K562 (cell line): ENCODE measurements at regions not wholly inside any gene's neighbourhood (a gene's known extent, or its start where the extent isn't known, plus 50 kb on each side); places are given as distances from the start of the nearest gene placed in this dataset.

Experiments used
- ATAC-seq: fragments of 200-7000 bp; cut with Tn5 transposase; 3 replicates; pipeline ENCODE4 v1.9.1; 2020; ENCODE audit warnings: moderate library complexity
- BruUV-seq: library from RNA; stranded (reverse); fragments of 400-500 nt; replicated peaks from 2 replicates; lab custom pipeline; 2021; lab: Mats Ljungman, UMichigan
- CTCF ChIA-PET: fragments of 300-600 bp; formaldehyde crosslinking; extraction: SDS; loops from one replicate; lab custom pipeline; 2021; ENCODE audit warnings: low intra/inter-chr PET ratio; lab: Yijun Ruan, JAX
- POLR2A ChIA-PET: fragments of 300-600, 350-650 bp; sonication (Branson Sonifier 250); formaldehyde crosslinking; extraction: SDS; loops from one replicate; lab custom pipeline; 2021; ENCODE audit warnings: antibody characterized with exemption, inconsistent platforms; lab: Yijun Ruan, JAX
- DNase-seq, 4 experiments: peaks; one replicate each; pipeline versions ENCODE4 v3.0.0 to v3.0.0-alpha.2; 2011 to 2018; ENCODE audit warnings: low spot score in 3 of 4, mixed read lengths in 3 of 4; ENCODE audit errors: extremely low read depth in 1 of 4
- FAIRE-seq: peaks from 2 replicates; lab custom pipeline; 2011; peaks lifted over from hg19 to GRCh38; lab: Jason Lieb, UNC
- H2AFZ ChIP-seq: 2 replicates; pipeline ENCODE4 v1.6.0; 2011; ENCODE audit warnings: low read depth, low read length, control low read depth, inconsistent platforms
- H3K27ac ChIP-seq: fragments of 200-600 bp; 3 replicates; pipeline ENCODE4 v1.8.0; 2011; ENCODE audit warnings: low read depth, mild to moderate bottlenecking, control low read depth, inconsistent platforms, low read length, moderate library complexity, mixed read lengths; ENCODE audit errors: extremely low read depth
- H3K27me3 ChIP-seq, 2 experiments: fragments of 300-600 bp in 1 of 2; 2 replicates in 1 of 2; 3 replicates in 1 of 2; pipeline versions ENCODE4 v1.6.0 to v1.8.0; 2011; ENCODE audit warnings: inconsistent platforms in 2 of 2, low read length in 2 of 2, mild to moderate bottlenecking in 1 of 2, mixed read lengths in 1 of 2, moderate library complexity in 1 of 2; ENCODE audit not compliant: control insufficient read depth in 2 of 2, insufficient read depth in 2 of 2
- H3K36me3 ChIP-seq: fragments of 300-600 bp; 3 replicates; pipeline ENCODE4 v1.8.0; 2011; ENCODE audit warnings: mild to moderate bottlenecking, low read length, inconsistent platforms; ENCODE audit not compliant: control insufficient read depth, insufficient read depth
- H3K4me1 ChIP-seq, 2 experiments: fragments of 200-600 bp in 1 of 2; replicated peaks in 1 of 2; 2 replicates in 1 of 2; 3 replicates in 1 of 2; pipeline versions ENCODE4 v1.5.1 to v1.8.0; 2011; ENCODE audit warnings: inconsistent platforms in 2 of 2, low read length in 2 of 2, mild to moderate bottlenecking in 1 of 2, mixed read lengths in 1 of 2, moderate library complexity in 1 of 2; ENCODE audit not compliant: control insufficient read depth in 2 of 2, insufficient read depth in 2 of 2
- H3K4me2 ChIP-seq: 2 replicates; pipeline ENCODE4 v1.6.1; 2011; ENCODE audit warnings: low read length, control low read depth, inconsistent platforms, mixed read lengths; ENCODE audit not compliant: insufficient read depth
- H3K4me3 ChIP-seq: fragments of 200-600 bp; sonication (generic), shearing (Covaris generic); 2 replicates; pipeline ENCODE4 v1.5.1; 2016; ENCODE audit warnings: control low read depth, inconsistent platforms
- H3K79me2 ChIP-seq: fragments of 200-600 bp; 3 replicates; pipeline ENCODE4 v1.8.0; 2011; ENCODE audit warnings: low read length, inconsistent platforms; ENCODE audit not compliant: control insufficient read depth, insufficient read depth
- H3K9ac ChIP-seq, 2 experiments: 2 replicates each; pipeline versions ENCODE4 v1.6.0 to v1.6.1; 2011; ENCODE audit warnings: low read depth in 2 of 2, low read length in 2 of 2, control low read depth in 1 of 2, inconsistent platforms in 1 of 2, mild to moderate bottlenecking in 1 of 2, mixed read lengths in 1 of 2; ENCODE audit not compliant: insufficient read depth in 1 of 2
- H3K9me1 ChIP-seq: one replicate; pipeline ENCODE4 v1.6.0; 2011; ENCODE audit warnings: inconsistent platforms, mild to moderate bottlenecking, low read length, moderate library complexity; ENCODE audit not compliant: control insufficient read depth, insufficient read depth
- H3K9me3 ChIP-seq: replicated peaks from 2 replicates; pipeline ENCODE4 v1.5.1; 2011; ENCODE audit warnings: low read depth, low read length, inconsistent platforms; ENCODE audit not compliant: control insufficient read depth, insufficient read depth
- H4K20me1 ChIP-seq: replicated peaks from 2 replicates; pipeline ENCODE4 v1.6.1; 2011; ENCODE audit warnings: low read length, inconsistent platforms, mixed read lengths; ENCODE audit not compliant: control insufficient read depth, insufficient read depth
- HDGF ChIP-seq: fragments of 450-650 bp; IDR thresholded peaks from 2 replicates; pipeline ENCODE4 v1.6.1; 2016
- KLF13 ChIP-seq: fragments of 450-650 bp; IDR thresholded peaks from 2 replicates; pipeline ENCODE4 v1.6.1; 2016; ENCODE audit warnings: missing genetic modification characterization, low read depth, mild to moderate bottlenecking, missing compliant biosample characterization, moderate library complexity, borderline replicate concordance
- NFATC3 ChIP-seq: fragments of 450-650 bp; IDR thresholded peaks from 2 replicates; pipeline ENCODE4 v1.6.1; 2017; ENCODE audit warnings: mild to moderate bottlenecking
- NR1H2 ChIP-seq: sonication (generic); formaldehyde crosslinking; IDR thresholded peaks from 2 replicates; pipeline ENCODE4 v1.4.0; 2020; ENCODE audit warnings: mild to moderate bottlenecking, missing genetic modification reagents
- SRF ChIP-seq, 2 experiments: fragments of 250-450, 450-650 bp in 1 of 2; sonication (Bioruptor Pico) in 1 of 2; sonication (generic) in 1 of 2; formaldehyde crosslinking; IDR thresholded peaks; 2 replicates each; pipeline versions ENCODE4 v1.5.0 to v1.5.1; 2020 to 2022; ENCODE audit warnings: mild to moderate bottlenecking in 1 of 2, missing genetic modification reagents in 1 of 2
- XRCC5 ChIP-seq: fragments of 200-400 bp; formaldehyde crosslinking; IDR thresholded peaks from 2 replicates; pipeline ENCODE4 v1.6.1; 2017; ENCODE audit warnings: low read depth, mild to moderate bottlenecking, low read length
- ZFP1 ChIP-seq: fragments of 450-650 bp; formaldehyde crosslinking; IDR thresholded peaks from 2 replicates; pipeline ENCODE4 v1.4.0; 2020; ENCODE audit warnings: mild to moderate bottlenecking, mixed read lengths
- ZNF263 ChIP-seq: sonication (generic); formaldehyde crosslinking; IDR thresholded peaks from 2 replicates; pipeline ENCODE4 v1.8.0; 2022; ENCODE audit warnings: mild to moderate bottlenecking, missing genetic modification reagents, borderline replicate concordance
- ZNF41 ChIP-seq: fragments of 250-450 bp; sonication (Bioruptor Pico); conservative IDR thresholded peaks from 2 replicates; pipeline ENCODE4 v1.4.0; 2020; ENCODE audit warnings: mild to moderate bottlenecking
- WGBS: fragments of 100-300 bp; shearing (Covaris generic); methylation state at CpG from one replicate; pipeline ENCODE4 v1.1.6; 2016; ENCODE audit warnings: low coverage, mixed read lengths; ENCODE audit not compliant: insufficient coverage; ENCODE audit errors: missing lambda C conversion rate; 5-methylcytosine and 5-hydroxymethylcytosine counted together
- in situ Hi-C: fragments of 300-500 bp; cut with MboI; formaldehyde crosslinking; loops from 4 replicates; pipeline ENCODE4 v1.15.0; 2018; ENCODE audit warnings: inconsistent platforms, mixed read lengths
- intact Hi-C: fragments of 100-400 bp; cut with micrococcal nuclease; formaldehyde crosslinking; loops from 2 replicates; pipeline ENCODE4 v1.14.2; 2022
- TF ChIP-seq, protein P1 (sequence below): sonication (generic); formaldehyde crosslinking; IDR thresholded peaks from 2 replicates; pipeline ENCODE4 v1.9.0; 2022; ENCODE audit warnings: mild to moderate bottlenecking, missing genetic modification reagents
- TF ChIP-seq, protein P2 (sequence below): sonication (generic); formaldehyde crosslinking; IDR thresholded peaks from 2 replicates; pipeline ENCODE4 v1.8.0; 2022; ENCODE audit warnings: mild to moderate bottlenecking, missing genetic modification reagents

DNA sequence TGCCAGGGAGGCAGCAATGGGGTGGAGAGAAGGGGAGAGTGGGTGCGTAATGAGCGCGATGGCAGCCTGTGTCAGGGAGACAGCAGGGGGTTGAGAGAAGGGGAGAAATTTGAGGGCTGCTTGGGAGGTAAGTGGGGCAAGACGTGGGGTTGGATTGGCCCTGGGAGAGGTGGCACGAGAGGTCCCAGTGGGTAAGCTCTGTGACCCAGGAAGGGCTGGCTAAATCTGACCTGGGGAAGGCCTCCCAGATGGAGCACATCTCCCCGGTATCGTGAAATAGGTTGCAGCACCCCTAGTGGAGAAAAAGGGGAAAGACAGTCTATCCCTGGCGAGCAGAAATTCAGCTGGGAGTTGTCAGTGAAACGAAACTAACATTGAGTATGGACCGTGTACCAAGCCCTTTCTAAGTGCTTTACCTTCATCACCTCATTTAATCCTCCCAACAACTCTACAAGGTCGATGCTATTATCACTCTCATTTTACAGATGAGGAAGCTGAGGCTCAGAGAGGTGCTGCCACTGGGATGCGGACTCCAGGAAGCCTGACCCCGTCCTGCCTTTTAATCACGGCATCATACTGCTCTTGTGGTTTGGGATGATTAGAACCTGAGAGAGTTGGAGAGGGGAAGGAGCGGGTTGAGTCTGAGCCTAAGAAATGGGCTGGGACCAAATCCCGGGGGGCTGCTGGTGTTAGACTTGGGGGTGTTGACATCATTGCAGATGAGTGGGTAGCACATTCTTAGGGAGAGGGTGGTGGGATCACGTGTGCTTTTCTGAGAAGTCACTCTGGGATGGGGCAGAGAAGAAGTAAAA lies 56.6 kb upstream of the RPL11 start (continued):
- TF ChIP-seq SRF (CRISPR knock-in tag; IDR thresholded peaks at IDR 0.05): no peak
- TF ChIP-seq ZFP1: no peak
- TF ChIP-seq ZNF263 (CRISPR knock-in tag): peak; percentile 69; the same call in 1 of the 2 replicates
- no peak for TF ChIP-seq KLF13 (tag)
- TF ChIP-seq NFATC3: no peak
- TF ChIP-seq ZNF41 (CRISPR knock-in tag): no peak
- peak; percentile 57; the same call in 1 of the 2 replicates for TF ChIP-seq XRCC5
- no peak for TF ChIP-seq NR1H2 (CRISPR knock-in tag)
- TF ChIP-seq, all 486 proteins: peak for 31

DNA sequence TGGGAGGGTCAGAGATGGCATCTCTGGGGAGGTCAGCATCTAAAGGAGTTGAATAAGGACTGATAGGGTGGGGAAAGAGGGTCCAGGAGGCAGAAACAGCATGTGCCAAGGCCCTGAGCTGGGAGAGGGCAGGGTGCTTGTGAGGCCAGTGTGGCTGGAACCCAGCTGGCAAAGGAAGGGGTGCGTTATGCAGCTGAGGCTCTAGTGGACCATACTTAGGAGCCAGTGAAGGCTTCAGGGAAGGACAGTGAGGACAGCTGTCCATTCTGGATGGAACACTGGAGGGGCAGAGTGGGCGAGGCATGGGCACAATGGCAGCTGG lies 57.1 kb upstream of the RPL11 start:
- intact Hi-C loops: loop anchor here (2.0 kb wide), 1 partner anchor 30 kb away; no protein-coding TSS in a partner anchor
- no peaks in the 10 kb centered on the region for H3K9me3 ChIP-seq
- no peak for DNase-seq
- H3K27me3 ChIP-seq: peaks cover 3 to 11% of the 10 kb centered on the region in 2 experiments; a peak in 2 of 5 replicates
- TF ChIP-seq, protein P1, sequence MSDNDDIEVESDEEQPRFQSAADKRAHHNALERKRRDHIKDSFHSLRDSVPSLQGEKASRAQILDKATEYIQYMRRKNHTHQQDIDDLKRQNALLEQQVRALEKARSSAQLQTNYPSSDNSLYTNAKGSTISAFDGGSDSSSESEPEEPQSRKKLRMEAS (CRISPR knock-in tag): peak; percentile 43; the same call in 1 of the 2 replicates
- TF ChIP-seq HDGF: 0 out of 2 replicates have a peak, but pooled peaks have one; percentile 51
- TF ChIP-seq, protein P2, sequence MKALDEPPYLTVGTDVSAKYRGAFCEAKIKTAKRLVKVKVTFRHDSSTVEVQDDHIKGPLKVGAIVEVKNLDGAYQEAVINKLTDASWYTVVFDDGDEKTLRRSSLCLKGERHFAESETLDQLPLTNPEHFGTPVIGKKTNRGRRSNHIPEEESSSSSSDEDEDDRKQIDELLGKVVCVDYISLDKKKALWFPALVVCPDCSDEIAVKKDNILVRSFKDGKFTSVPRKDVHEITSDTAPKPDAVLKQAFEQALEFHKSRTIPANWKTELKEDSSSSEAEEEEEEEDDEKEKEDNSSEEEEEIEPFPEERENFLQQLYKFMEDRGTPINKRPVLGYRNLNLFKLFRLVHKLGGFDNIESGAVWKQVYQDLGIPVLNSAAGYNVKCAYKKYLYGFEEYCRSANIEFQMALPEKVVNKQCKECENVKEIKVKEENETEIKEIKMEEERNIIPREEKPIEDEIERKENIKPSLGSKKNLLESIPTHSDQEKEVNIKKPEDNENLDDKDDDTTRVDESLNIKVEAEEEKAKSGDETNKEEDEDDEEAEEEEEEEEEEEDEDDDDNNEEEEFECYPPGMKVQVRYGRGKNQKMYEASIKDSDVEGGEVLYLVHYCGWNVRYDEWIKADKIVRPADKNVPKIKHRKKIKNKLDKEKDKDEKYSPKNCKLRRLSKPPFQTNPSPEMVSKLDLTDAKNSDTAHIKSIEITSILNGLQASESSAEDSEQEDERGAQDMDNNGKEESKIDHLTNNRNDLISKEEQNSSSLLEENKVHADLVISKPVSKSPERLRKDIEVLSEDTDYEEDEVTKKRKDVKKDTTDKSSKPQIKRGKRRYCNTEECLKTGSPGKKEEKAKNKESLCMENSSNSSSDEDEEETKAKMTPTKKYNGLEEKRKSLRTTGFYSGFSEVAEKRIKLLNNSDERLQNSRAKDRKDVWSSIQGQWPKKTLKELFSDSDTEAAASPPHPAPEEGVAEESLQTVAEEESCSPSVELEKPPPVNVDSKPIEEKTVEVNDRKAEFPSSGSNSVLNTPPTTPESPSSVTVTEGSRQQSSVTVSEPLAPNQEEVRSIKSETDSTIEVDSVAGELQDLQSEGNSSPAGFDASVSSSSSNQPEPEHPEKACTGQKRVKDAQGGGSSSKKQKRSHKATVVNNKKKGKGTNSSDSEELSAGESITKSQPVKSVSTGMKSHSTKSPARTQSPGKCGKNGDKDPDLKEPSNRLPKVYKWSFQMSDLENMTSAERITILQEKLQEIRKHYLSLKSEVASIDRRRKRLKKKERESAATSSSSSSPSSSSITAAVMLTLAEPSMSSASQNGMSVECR (CRISPR knock-in tag): no peak
- TF ChIP-seq, all 486 proteins: peak for 2
- BruUV-seq: no TSS peak
- peak overlapping the region in 1 of 2 experiments; percentile 9; a peak in 1 of 4 replicates for H3K9ac ChIP-seq
- FAIRE-seq (no peak), ATAC-seq (no peak)
- peak overlapping the region; percentile 80 for H2AFZ ChIP-seq
- no peaks in the 10 kb centered on the region for H3K79me2 ChIP-seq
- in situ Hi-C loops: no loop called here
- no peaks in the 10 kb centered on the region for H3K36me3 ChIP-seq
- WGBS: 11% methylated on average over 2 of the region's 2 CpGs
- H3K4me3 ChIP-seq: no peak overlapping the region
- POLR2A ChIA-PET: interaction anchor here (0.6 to 1.6 kb wide), 9 partner anchors 14 to 136 kb away, joined by 3 to 6 read pairs (median 4); partner anchors contain the start of genes ID3 and RPL11
- H3K4me1 ChIP-seq: peaks cover 12 to 21% of the 10 kb centered on the region in 2 experiments; a peak in 3 of 5 replicates
- H3K9me1 ChIP-seq: no peaks in the 10 kb centered on the region
- H4K20me1 ChIP-seq: peaks cover 4% of the 10 kb centered on the region; the same call in 1 of the 2 replicates
- H3K4me2 ChIP-seq: no peak overlapping the region
- CTCF ChIA-PET: interaction anchor here (0.6 to 6.5 kb wide), 3 partner anchors 31 to 122 kb away, joined by 4 to 147 read pairs (median 7); no protein-coding TSS in a partner anchor
- H3K27ac ChIP-seq: no peak overlapping the region
